Neural cell (in vitro differentiated cells): ENCODE measurements at regions not wholly inside any gene's neighbourhood (a gene's known extent, or its start where the extent isn't known, plus 50 kb on each side); places are given as distances from the start of the nearest gene placed in this dataset.

Source experiments
- H2AFZ ChIP-seq: fragments of 200-600, 300-800 bp; sonication (generic), shearing (Covaris generic); 2 replicates; pipeline ENCODE4 v1.6.0; 2014; ENCODE audit warnings: low read depth, mild to moderate bottlenecking, antibody characterized with exemption, low read length, moderate library complexity
- H3F3A ChIP-seq: fragments of 200-600 bp; shearing (Covaris generic); 2 replicates; pipeline ENCODE4 v1.6.1; 2016; ENCODE audit warnings: mild to moderate bottlenecking, moderate library complexity, mixed read lengths, antibody characterized with exemption, low read length; ENCODE audit not compliant: insufficient read depth, poor library complexity, severe bottlenecking
- H3K27ac ChIP-seq: fragments of 200-600, 300-800 bp; sonication (generic), shearing (Covaris generic); 2 replicates; pipeline ENCODE4 v1.5.1; 2014; ENCODE audit warnings: mild to moderate bottlenecking, low read length, moderate library complexity
- H3K27me3 ChIP-seq: fragments of 300-800, 200-600 bp; sonication (generic), shearing (Covaris generic); 2 replicates; pipeline ENCODE4 v1.6.0; 2014; ENCODE audit warnings: mild to moderate bottlenecking, low read depth, low read length, moderate library complexity; ENCODE audit not compliant: insufficient read depth
- H3K36me3 ChIP-seq: fragments of 300-800, 200-600 bp; sonication (generic), shearing (Covaris generic); 2 replicates; pipeline ENCODE4 v1.5.1; 2014; ENCODE audit warnings: mild to moderate bottlenecking, antibody characterized with exemption, low read length, moderate library complexity; ENCODE audit not compliant: insufficient read depth
- H3K4me2 ChIP-seq: fragments of 300-800, 200-600 bp; sonication (generic), shearing (Covaris generic); 2 replicates; pipeline ENCODE4 v1.6.0; 2014; ENCODE audit warnings: mild to moderate bottlenecking, low read length
- H3K4me3 ChIP-seq: fragments of 300-800, 200-600 bp; sonication (generic), shearing (Covaris generic); 2 replicates; pipeline ENCODE4 v1.5.1; 2014; ENCODE audit warnings: mild to moderate bottlenecking, low read length, moderate library complexity
- H3K79me2 ChIP-seq: fragments of 200-600 bp; shearing (Covaris generic); replicated peaks from 2 replicates; pipeline ENCODE4 v1.6.0; 2014; ENCODE audit warnings: mild to moderate bottlenecking, low read length, moderate library complexity; ENCODE audit not compliant: insufficient read depth
- H3K9ac ChIP-seq: fragments of 300-800, 200-600 bp; sonication (generic), shearing (Covaris generic); 2 replicates; pipeline ENCODE4 v1.6.1; 2016; ENCODE audit warnings: mild to moderate bottlenecking, low read length, mixed read lengths
- H3K9me2 ChIP-seq: fragments of 200-600 bp; shearing (Covaris generic); 2 replicates; pipeline ENCODE4 v1.6.1; 2016; ENCODE audit warnings: mild to moderate bottlenecking, low read length, mixed read lengths; ENCODE audit not compliant: insufficient read depth
- H3K9me3 ChIP-seq: fragments of 200-600, 300-800 bp; sonication (generic), shearing (Covaris generic); 2 replicates; pipeline ENCODE4 v1.6.1; 2016; ENCODE audit warnings: mild to moderate bottlenecking, mixed run types, low read length, moderate library complexity, mixed read lengths
- H4K20me1 ChIP-seq: fragments of 200-600 bp; shearing (Covaris generic); 2 replicates; pipeline ENCODE4 v1.6.1; 2016; ENCODE audit warnings: mild to moderate bottlenecking, mixed run types; ENCODE audit not compliant: insufficient read depth
- CTCF ChIP-seq: fragments of 450-650 bp; IDR thresholded peaks from 2 replicates; pipeline ENCODE4 v1.5.1; 2014; ENCODE audit warnings: antibody characterized with exemption, mild to moderate bottlenecking, moderate library complexity; ENCODE audit not compliant: poor library complexity, severe bottlenecking
- EP300 ChIP-seq: fragments of 450-650 bp; conservative IDR thresholded peaks from 2 replicates; pipeline ENCODE4 v1.6.1; 2014; ENCODE audit warnings: antibody characterized with exemption, mild to moderate bottlenecking, moderate library complexity; ENCODE audit not compliant: poor library complexity, severe bottlenecking
- EZH2 ChIP-seq: fragments of 200-600, 300-800 bp; shearing (Covaris generic), sonication (generic); IDR thresholded peaks from 2 replicates; pipeline ENCODE4 v1.6.1; 2014; ENCODE audit warnings: antibody characterized with exemption, low read length, borderline replicate concordance, mild to moderate bottlenecking; ENCODE audit not compliant: insufficient read depth, poor library complexity, severe bottlenecking
- MXI1 ChIP-seq: fragments of 450-650 bp; conservative IDR thresholded peaks from 2 replicates; pipeline ENCODE4 v1.6.1; 2014; ENCODE audit warnings: antibody characterized with exemption, mild to moderate bottlenecking; ENCODE audit not compliant: poor library complexity, severe bottlenecking
- POLR2AphosphoS5 ChIP-seq: IDR thresholded peaks from 2 replicates; pipeline ENCODE4 v1.6.1; 2012
- RAD21 ChIP-seq: fragments of 450-650 bp; conservative IDR thresholded peaks from 2 replicates; pipeline ENCODE4 v1.6.1; 2014; ENCODE audit warnings: antibody characterized with exemption, mild to moderate bottlenecking, moderate library complexity
- REST ChIP-seq: IDR thresholded peaks from 2 replicates; pipeline ENCODE4 v1.6.1; 2012; ENCODE audit warnings: borderline replicate concordance
- SMC3 ChIP-seq: fragments of 450-650 bp; conservative IDR thresholded peaks from 2 replicates; pipeline ENCODE4 v1.6.1; 2014; ENCODE audit warnings: antibody characterized with exemption, mild to moderate bottlenecking, moderate library complexity; ENCODE audit not compliant: poor library complexity
- TAF1 ChIP-seq: IDR thresholded peaks from 2 replicates; pipeline ENCODE4 v1.6.1; 2012; ENCODE audit warnings: low read depth

DNA sequence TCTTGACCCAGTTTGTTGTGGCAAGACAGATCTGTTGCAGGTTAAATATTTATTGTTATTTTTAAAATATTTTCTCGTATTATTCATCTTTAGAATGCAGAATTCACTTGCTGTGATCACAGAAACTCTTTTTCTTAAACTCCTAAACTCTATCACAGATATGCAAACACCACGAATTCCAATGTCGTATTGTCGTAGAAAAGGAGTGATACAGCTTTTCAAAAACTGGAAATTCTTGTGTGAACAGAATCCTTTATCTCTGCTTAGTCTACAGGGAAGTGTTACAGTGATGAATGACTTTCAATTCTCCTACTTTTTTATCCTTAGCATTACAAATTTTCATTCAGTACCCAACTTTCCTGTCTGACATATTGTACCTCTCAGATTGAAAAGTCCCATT, 1329.5 kb upstream of the B3GALT2 start:
- Histone ChIP-seq H4K20me1 (no peaks in the 10 kb centered on the region), H3K9ac (no peak overlapping the region), H3K4me3 (no peak overlapping the region), H2AFZ (no peak overlapping the region), H3K4me2 (no peak overlapping the region), H3F3A (no peaks in the 10 kb centered on the region), H3K9me2 (no peaks in the 10 kb centered on the region), H3K9me3 (peaks cover 3% of the 10 kb centered on the region), H3K36me3 (no peaks in the 10 kb centered on the region), H3K27me3 (no peaks in the 10 kb centered on the region), H3K27ac (no peak overlapping the region), H3K79me2 (no peaks in the 10 kb centered on the region)
- TF ChIP-seq EP300: no peak
- no peak for TF ChIP-seq CTCF
- TF ChIP-seq TAF1: no peak
- no peak for TF ChIP-seq RAD21
- TF ChIP-seq REST: no peak

DNA sequence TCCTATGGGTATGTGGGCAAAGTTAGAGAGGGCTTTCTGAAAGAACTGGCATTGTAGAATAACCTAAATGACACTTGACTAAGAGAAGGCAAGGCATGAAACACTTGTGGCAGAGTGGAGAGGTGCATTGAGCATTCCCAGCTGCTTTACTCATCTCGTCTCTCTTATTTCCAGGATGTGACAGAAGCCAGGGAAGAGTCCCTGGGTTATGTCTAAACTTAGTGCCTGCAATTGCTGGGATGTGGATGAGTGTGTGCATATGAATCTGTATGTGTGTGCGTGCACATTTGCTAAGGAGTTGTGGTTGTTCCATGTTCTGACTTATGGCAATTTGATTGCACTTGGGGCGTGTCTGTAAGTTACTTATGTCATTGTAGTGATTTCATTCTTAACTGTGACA, 1326.5 kb upstream of the B3GALT2 start:
- Histone ChIP-seq H3K9me3 (peaks cover 3% of the 10 kb centered on the region), H3K4me2 (no peak overlapping the region), H3K79me2 (no peaks in the 10 kb centered on the region), H3K27me3 (no peaks in the 10 kb centered on the region), H3K36me3 (no peaks in the 10 kb centered on the region), H3K27ac (no peak overlapping the region), H3K9me2 (no peaks in the 10 kb centered on the region), H2AFZ (no peak overlapping the region), H3K4me3 (no peak overlapping the region), H4K20me1 (no peaks in the 10 kb centered on the region), H3K9ac (no peak overlapping the region), H3F3A (no peaks in the 10 kb centered on the region)
- TF ChIP-seq CTCF (no peak), MXI1 (no peak), SMC3 (no peak), RAD21 (no peak), EP300 (no peak), POLR2AphosphoS5 (no peak), REST (no peak), EZH2 (no peak), TAF1 (no peak)
